Stimulated activated CD4-positive, alpha-beta T cell treated with anti-CD3 and anti-CD28 coated beads, Interleukin-4, amount 100 ng/mL, for 1 hour (primary cell): ENCODE measurements at regions not wholly inside any gene's neighbourhood (a gene's known extent, or its start where the extent isn't known, plus 50 kb on each side); places are given as distances from the start of the nearest gene placed in this dataset.

Experiments
- DNase-seq: peaks from one replicate; pipeline ENCODE4 v3.0.0-alpha.2; 2020

DNA sequence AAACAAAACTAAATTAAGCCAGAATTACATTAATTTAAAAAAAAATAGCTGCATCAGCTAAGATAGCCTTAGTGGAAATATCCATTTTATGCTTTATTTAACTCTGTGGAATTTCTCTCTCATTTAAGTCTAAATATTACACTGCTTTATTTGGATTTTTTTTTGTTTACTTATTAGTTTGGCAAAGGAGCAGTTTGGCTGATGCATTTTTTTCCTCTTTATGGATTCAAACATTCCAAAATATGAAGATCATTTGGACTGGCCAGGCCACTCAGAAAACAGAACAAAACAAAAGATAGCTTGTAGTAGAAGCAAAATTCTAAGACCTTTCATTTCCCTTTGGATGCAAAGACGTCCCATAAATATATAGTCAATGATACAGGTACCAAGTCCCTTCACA, 707.3 kb upstream of the UBE2E2 start:
- no peak for DNase-seq

DNA sequence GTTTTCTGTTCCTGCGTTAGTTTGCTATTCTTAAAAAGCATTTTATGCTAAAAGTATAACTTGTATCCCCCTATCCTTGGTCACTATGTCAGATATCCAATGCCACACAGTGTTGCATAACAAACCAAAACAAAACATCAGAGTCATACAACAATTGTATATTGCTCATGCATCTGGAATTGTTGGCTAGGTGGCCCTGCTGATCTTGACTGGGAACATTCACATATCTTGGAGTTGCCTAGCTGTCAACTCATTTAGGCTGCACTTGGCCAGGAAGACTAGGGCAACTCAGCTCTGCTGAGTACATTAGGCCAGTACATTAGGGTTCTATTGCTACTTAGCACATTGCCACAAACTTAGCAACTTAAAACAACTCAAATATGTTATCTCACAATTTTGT, 706.5 kb upstream of the UBE2E2 start:
- DNase-seq = no peak

GRCh38 chr3:22506871-22507270, 696.3 kb upstream of the UBE2E2 start:
- no peak for DNase-seq

DNA sequence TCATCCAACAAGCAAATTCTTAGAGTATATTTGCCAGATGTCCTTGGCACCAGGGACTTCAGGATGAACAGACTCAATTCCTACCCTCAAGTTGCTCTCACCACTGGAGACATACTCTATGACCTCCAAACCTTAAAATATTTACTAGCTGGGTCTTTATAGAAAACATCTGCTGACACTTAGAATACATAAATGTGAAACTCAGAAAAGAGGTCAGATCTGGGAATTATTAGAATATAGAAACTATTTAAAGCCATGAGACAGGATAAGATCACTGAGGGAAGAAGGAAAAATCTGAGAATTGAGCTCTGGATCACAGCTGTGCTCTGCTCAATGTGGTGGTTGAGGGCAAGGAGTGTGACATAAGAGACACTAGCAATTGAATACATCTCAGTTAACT, 695.4 kb upstream of the UBE2E2 start:
- no peak for DNase-seq

- no peak for DNase-seq
These were observed 679.2 kb upstream of the UBE2E2 start for GRCh38 chr3:22523925-22524324.

DNA sequence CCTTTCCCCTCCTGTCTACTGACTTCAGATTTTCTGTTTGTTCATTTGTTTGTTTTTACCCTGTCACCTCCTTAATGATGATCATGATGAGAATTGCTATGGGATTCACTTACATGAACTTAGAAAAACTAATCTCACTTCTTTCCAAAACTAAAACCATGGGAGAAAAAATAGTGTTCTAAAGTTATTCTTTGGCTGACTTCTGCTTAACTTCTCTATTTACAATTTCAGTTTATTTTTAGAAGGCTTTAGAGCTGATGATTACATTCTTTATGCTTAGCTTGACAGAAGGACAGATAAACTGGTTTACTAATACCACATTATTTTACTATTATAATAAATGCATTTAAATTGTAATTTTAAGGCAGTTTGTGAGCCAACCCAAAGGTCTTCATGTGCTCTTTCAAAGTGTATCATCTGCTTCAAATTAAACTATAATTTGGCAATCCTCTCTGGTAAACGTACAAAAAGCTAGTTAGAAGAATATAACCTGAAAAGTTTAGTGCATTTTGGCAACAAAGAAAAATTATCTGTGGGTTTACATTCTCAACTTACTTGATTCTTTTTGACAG, 676.8 kb upstream of the UBE2E2 start:
- DNase-seq = no peak

- DNase-seq = no peak
These were observed 666.6 kb upstream of the UBE2E2 start for GRCh38 chr3:22536541-22536940.

GRCh38 chr3:22537560-22537959, 665.6 kb upstream of the UBE2E2 start:
- DNase-seq = no peak

DNA sequence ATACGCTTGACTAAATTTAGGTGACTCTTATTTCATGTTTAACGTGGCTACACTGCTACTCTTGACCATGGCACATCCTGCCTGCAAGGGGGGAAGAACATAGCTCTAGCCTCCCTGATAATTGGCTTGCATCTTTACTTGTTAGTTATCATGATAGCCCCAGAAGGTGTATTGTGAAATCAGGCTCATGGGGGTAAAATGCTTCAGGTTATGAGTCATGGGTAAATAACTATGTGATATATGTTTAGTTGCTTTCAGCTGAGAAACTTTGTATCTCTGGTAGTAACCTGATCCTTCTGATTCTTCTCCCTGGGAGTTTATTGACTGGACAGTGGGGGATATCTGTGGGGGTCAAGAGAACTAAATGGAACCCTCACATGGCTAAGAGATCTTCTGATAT, 660.8 kb upstream of the UBE2E2 start:
- DNase-seq = no peak

DNA sequence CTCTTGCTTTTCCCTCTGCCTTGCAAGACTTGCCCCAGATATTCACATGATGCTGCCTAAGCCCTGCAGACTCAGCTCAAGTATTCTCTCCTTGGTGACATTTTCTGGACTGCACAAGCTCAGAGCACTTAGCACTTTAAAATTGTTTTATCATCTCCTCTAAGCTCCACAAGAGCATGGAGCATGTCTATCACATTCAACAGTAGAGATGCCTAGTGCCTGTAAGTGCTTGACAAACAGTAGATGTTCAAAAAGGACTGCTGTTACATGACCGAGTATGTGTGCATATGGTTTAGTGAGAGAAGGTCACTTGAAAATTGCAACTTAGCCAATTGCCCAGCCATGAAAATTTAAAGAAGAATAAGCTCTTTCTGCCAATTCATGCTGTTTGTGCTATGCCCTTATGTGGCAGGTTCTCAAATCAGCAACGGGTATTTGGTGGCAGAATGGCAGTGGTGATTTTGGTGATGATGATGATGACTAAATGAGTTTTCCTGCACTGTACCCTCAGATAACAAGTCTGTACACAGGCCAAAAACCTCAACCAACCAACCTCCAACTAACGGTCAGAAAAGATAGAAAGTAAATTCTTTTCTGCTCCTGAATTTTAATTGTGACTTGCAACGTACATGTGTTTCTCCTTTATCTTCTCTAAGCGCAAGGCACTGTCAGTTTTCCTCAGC, 647.2 kb upstream of the UBE2E2 start:
- no peak for DNase-seq

GRCh38 chr3:22565393-22565792, 637.7 kb upstream of the UBE2E2 start:
- no peak for DNase-seq

- no peak for DNase-seq
These were observed 634.8 kb upstream of the UBE2E2 start for GRCh38 chr3:22568285-22568684.

DNA sequence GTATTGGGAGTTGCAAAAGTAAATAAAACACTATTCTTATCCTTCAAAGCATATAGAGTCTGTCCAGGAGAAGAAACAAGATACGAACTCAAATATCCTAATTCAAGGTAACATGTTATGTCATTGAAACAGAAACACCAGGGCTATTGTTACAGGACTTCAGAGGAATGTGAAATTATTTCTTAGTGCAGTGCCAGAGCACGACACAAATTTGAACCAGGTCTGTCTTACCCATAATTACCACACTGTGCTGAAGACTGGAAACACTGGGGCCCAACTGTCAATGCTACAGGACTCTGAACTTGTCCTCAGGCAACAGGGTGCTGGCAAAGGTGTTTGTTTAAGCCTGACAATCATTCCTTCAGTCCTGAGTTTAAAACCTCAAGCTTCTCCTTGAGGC, 633.6 kb upstream of the UBE2E2 start:
- DNase-seq = no peak

DNA sequence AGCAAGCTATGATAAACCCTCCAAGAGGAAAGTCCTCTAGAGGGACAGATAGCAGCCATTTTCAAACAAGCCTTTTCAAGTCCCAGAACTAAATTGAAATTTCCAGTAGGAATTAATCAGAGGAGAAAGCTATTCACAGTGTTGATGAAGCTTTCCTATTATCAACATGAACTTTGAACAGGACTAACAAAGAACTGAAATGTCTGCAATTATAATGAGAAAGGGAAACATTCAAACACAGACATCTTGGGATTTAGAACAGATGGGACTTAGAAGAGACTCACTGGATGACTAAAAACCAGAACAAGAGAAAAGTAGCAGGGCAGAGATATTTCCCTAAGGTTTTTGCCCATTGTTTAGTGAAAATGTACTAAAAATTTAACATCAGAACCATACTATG, 622.1 kb upstream of the UBE2E2 start:
- no peak for DNase-seq

GRCh38 chr3:22582266-22582665, 620.9 kb upstream of the UBE2E2 start:
- DNase-seq = no peak

GRCh38 chr3:22585504-22585903, 617.6 kb upstream of the UBE2E2 start:
- no peak for DNase-seq

DNA sequence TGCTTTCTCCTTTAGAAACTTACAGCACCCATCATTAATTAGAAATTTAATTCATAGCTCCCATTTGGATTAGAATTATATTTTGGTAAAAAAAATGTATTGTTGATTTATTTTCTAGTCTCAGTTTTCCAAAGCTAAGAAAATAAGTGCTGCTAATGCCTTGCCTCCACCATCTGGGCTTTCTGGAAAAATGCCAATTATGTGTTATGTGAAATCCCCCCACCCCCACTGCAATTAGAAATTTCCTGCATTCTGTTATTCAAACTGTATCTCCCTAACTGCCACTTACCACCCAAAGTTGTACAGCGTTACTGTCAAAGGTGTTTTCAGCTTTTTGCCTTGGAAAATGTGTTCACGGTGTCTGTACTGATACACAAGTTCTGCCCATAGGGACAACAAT, 617.2 kb upstream of the UBE2E2 start:
- no peak for DNase-seq

DNA sequence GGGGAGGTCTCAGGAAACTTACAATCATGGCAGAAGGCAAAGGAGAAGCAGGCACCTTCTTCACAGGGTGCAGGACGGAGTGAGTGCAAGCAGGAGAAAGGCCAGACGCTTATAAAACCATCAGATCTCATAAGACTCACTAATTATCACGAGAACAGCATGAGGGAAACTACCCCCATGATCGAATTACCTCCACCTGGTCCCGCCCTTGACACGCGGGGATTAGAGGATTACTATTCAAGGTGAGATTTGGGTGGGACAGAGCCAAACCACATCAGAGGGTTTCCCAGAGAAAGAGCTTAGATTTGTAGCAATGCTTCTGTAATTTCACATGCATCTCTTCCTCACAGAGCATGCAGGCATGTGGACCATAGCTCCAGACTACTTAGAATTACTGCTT, 615.7 kb upstream of the UBE2E2 start:
- DNase-seq = no peak

- DNase-seq = no peak
These were observed 609.5 kb upstream of the UBE2E2 start for GRCh38 chr3:22593638-22594037.

DNA sequence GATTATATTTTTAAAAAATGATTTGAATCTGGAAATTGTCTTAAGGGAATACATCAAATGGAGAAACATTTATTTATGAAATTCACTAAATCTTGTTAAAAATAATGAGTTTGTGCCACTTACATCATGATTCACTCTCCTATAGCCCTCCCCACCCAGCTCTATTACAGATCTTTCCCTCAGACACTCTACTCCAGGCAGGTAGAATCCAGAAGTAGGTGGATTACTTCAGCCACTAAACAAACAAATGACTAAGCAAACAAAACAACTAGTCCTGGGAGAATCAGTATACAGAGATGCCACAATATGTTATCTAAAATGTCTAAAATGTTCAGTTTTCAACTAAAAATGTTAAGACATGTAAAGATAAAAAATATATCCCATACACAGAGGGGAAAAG, 608.1 kb upstream of the UBE2E2 start:
- DNase-seq = no peak

- DNase-seq = no peak
These were observed 596.7 kb upstream of the UBE2E2 start for GRCh38 chr3:22606461-22606860.

- DNase-seq = no peak
These were observed 596.2 kb upstream of the UBE2E2 start for GRCh38 chr3:22606938-22607337.

DNA sequence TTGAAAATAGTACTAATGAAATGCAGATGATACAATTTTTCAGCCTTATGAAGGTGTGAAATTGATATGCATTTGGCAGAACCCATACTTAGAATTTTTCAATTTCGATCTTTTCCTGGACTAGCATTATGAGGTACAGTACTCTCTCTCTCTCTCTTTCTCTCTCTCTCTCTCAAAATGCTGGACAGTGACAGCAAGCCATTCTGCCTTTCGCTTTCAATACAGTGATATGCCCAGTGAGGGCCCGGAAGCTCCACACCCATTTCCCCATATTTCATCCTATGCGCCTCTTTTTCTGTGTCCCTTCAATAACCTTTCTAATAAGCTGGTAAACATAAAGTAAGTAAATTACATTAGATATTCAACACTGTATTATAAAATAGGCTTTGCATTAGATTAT, 595.0 kb upstream of the UBE2E2 start:
- no peak for DNase-seq

- DNase-seq = no peak
These were observed 594.4 kb upstream of the UBE2E2 start for GRCh38 chr3:22608721-22609120.

- no peak for DNase-seq
These were observed 594.0 kb upstream of the UBE2E2 start for GRCh38 chr3:22609139-22609538.
